ENCODE measurements at regions not wholly inside any gene's neighbourhood (a gene's known extent, or its start where the extent isn't known, plus 50 kb on each side); places are given as distances from the start of the nearest gene placed in this dataset.
"Not testable (repeated sequence)": the region's sequence is repeated elsewhere in the genome, so short reads cannot be mapped to it uniquely, and the experiment has no call there.

DNA sequence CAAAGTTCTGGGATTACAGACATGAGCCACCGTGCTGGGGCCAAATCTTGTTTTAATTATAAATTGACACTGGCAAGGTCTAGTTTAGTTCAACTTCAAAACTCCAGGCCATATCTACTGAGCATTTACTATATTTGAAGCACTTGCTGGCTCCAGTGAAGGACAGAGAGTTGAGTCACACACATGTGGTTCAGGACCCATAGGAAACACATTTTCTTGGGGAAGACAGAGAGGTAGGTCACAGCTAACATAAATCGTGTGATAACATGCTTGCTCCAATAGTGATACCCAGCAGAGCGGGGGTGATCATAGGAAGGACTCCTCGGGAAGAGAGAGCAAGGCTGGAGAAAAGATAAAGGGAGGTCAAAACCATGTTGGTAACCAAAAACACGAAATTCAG lies 170.6 kb upstream of the TSC22D1 start:
- no peak for DNase-seq

DNA sequence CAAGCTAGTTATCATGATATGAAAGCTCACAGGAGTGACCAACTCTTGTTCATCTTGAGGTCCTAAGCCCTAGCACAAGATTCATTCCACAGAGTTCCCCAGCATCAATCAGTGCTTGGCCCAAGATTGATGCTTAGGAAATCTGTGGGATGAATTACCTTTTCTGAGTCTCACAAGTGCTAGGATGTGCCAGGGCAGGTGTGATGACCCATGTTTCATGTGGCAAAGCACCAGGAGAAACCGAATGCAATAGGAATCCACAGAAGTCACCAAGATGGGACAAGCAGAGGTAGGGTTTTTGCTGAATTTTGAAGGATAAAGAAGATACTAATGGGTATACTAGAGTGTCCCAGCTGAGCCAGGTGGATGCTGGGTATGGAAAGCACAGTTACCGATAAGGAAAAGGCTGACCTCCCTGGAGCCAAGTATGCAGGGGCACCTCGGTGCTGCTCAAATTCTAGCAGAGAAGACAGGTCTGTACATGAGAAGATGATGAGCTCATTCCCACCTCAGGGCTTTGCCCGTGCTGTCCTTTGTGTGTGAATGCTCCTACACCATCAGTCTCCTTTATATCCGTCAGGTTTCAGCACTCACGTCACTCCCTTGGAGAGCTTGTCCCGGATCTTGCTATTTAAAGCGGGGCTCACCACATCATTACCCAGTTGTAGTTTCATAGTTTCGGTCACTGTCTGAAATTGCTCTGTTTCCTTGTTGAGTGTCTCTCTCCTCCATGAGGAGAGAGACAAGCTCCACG lies 168.9 kb upstream of the TSC22D1 start:
- DNase-seq = no peak

DNA sequence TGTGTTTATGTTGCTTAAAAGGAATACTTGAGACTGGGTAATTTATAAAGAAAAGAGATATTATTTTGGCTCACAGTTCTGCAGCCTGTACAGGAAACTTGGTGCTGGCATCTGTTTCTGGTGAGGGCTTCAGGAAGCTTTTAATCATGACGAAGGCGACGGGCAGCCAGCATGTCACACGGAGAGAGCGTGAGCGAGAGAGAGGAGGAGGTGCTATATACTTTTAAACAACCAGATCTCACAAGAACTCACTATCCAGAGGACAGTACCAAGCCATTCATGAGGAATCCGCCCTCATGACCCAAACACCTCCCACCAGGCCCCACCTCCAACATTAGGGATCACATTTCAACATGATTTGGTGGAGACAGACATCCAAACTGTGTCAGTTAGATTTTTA lies 163.4 kb upstream of the TSC22D1 start:
- DNase-seq = no peak

- DNase-seq = no peak
Measured at GRCh38 chr13:44739120-44739519, 163.0 kb upstream of the TSC22D1 start.

DNA sequence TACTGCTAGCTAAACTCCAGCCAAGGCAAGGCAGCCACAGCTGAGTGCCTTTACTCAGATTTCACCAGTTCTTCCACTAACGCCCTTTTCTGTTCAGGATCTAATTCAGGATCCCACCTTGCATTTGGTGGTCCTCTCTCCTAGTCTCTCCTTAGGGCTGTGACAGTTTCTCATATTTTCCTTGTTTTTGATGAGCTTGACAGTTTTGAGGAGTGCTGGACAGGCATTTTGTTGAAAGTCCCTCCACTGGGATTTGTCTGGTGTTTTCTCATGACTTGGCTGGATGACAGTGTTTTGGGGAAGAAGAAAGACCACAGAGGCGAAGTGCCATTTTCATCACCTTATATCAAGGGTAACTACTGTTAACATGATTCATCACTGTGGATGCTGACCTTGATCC lies 162.3 kb upstream of the TSC22D1 start:
- DNase-seq = no peak

DNA sequence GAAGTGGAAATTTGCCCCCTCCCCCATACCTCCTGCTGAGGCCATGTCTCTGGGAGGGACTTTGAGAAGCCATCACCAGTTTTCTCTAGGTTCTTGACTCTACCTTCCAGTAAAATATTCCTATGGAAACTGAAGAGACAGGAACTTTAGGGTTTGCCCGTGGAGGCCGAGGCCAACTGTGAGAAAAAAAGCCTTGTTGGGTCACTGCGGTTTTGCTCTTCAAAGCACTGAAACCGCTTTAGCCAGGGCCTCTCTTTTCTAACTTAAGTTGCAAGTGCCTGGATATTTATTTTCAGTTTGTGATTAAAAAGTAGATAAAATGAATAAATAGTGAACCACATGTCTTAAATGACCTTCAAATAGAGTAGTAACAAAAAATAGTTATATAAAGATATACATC lies 159.7 kb upstream of the TSC22D1 start:
- no peak for DNase-seq

- no peak for DNase-seq
Measured at GRCh38 chr13:44734201-44734707, 158.1 kb upstream of the TSC22D1 start.

DNA sequence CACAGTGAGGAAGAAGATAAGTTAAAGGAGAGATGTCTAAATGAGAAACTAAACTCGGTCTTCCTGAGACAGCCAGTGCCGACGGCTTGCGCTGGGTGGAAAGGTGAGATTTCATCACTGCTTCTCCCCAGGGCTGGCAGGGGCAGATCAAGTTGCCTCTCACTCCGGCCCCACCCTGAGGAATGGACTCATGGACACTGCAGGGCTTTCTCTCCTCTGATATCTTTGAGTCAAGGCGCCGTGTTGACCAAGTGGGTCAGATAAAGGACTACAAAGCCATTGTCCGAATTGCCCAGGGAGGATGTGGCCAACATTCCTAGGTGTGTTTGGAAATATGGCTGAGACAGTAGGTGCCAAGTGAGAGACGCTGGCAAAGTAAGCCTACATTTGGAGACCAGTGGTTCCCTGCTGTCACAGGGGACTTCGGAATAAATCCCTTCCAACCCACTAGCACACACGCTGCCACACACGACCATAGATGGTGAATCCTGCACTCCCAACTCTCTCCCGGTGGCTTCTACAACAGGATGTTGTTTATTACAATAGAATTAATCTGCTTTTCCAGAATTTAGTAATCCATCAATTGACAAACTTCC lies 156.5 kb upstream of the TSC22D1 start:
- DNase-seq = no peak

GRCh38 chr13:44730851-44731250 lies 154.7 kb upstream of the TSC22D1 start:
- no peak for DNase-seq

- DNase-seq = no peak
Measured at GRCh38 chr13:44730099-44730498, 154.0 kb upstream of the TSC22D1 start.

DNA sequence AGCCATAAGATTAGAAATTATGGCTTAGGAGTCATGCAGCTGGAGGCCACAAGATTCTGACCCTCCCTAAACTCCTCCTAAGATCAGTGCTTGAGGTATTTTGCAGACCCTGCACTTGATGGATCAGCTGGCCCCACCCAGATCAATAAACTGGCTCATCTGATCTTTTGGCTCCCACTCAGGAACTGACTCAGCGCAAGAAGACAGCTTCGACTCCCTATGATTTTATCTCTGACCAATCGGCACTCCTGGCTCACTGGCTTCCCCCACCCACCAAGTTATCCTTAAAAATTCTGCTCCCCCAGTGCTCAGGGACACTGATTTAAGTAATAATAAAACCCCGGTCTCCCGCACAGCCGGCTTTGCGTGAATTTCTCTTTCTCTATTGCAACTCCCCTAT lies 151.5 kb upstream of the TSC22D1 start:
- not testable (repeated sequence) for DNase-seq

- DNase-seq = no peak
Measured at GRCh38 chr13:44726778-44727177, 150.6 kb upstream of the TSC22D1 start.

DNA sequence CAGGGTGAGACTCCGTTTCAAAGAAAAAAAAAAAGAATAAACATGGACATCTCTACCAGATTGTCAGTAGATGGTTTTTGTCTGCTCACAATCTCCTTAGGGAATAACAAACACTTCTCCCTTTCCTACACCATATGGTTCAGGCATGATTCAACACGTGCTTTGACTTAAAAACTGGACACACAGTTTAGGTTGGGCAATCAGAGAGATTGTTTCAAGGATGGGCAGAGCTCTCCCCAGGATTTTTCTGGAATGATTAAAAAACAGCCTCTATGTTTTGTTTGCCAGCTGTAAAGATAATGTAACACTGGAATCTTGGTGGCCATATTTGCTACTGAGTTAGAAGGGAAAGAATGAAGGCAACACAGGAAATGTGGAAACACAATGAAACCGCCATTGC lies 150.1 kb upstream of the TSC22D1 start:
- DNase-seq = no peak

DNA sequence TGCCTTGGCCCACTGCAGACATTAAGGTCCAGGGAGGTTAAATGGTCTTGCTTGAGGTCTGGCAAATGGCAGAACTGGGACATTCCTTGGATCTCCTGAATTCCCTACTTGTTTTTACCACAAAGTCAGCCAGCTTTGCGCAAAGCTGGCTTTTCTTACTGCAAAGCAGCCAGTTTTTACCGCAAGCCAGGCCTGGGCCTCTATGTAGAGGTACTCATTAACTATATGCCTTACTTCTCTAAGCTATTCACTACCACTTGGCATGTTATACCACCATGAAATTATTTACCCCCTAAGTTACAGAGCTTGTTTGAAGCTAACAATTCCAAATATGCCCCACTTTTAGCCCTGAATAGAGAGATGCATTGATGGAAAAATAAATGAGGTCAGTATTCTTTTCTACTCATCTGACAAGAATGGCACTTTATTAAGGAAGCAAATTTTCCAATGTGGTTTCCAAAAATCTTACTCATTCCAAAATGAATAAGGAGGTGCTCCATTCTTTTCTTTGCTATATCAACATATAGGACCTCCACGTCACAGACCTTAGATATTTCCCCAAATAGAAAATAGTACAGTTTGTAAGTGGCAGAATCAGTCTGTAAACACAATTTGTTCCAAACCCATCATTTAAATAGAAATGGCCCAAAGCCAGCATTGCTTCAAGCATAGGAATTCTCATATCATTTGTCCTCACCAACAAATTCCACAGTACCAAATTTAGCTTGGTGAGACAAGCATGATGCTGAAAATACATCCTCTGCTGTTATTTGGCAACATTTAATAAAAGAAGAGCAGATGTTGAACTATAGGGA lies 143.9 kb upstream of the TSC22D1 start:
- no peak for DNase-seq

- no peak for DNase-seq
Measured at GRCh38 chr13:44718467-44718866, 142.3 kb upstream of the TSC22D1 start.

DNA sequence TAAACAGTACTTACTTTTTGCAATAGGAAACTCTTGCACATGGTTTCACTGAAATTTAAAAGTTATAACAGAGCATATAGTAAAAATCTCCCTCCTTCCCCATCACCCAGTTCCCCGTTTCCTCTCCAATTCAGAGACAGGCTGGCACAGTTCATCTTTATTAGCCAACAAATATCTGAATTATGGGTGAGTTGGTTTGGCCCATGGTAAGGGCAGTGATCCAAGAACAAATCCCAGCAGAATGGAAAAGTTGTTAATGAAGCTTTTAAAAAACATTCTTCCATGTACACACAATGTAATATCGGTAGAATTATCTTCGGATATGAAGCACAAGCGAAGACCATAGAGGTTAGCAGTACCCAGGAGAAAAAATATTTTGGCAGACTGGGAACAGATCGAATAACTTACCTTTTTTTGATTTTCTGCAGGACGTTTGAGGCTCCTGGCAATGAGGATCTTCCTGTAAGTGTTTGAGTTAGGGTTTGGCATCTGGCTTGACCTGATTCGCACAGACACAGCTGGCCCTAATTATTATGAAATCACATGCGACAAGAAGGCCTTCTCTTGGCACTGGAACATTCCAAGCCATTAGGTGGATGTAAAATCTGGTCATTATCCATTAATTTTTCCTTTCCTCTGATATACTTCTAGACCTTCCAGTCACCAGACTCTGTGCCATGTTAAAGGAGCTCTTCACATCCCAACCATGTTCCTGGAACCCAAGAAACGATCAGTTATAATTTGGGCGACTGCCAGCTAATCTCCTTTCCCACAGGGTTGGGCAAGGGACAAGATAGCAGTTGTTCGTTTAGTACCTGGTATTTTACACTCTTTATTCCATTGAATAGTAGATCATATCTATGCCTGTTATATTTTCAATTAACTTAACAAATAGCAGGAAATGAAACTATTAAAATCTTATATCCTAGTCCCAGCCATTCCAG lies 139.4 kb upstream of the TSC22D1 start:
- DNase-seq = no peak

- DNase-seq = no peak
Measured at GRCh38 chr13:44713788-44714469, 137.8 kb upstream of the TSC22D1 start.

DNA sequence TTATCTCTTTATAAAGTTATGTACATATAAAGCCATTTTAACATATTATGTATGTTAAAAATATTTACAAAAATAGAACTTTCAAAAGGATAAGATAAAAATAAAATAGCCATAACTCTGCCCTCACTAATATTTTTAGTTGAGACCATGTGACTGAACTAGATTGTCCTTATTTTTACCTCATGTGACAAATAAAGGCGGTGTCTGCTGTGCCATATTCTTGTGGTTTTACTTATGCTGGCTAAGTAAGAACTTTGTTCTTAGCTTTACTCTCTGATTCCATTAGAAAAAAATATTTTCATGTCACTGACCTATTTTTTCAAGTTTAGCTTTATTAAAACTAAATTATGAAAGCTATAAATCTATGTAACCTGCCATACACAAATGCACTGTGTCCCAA lies 135.6 kb upstream of the TSC22D1 start:
- DNase-seq = no peak

GRCh38 chr13:44710576-44710975 lies 134.4 kb upstream of the TSC22D1 start:
- DNase-seq = no peak

GRCh38 chr13:44704811-44705210 lies 128.7 kb upstream of the TSC22D1 start:
- not testable (repeated sequence) for DNase-seq

DNA sequence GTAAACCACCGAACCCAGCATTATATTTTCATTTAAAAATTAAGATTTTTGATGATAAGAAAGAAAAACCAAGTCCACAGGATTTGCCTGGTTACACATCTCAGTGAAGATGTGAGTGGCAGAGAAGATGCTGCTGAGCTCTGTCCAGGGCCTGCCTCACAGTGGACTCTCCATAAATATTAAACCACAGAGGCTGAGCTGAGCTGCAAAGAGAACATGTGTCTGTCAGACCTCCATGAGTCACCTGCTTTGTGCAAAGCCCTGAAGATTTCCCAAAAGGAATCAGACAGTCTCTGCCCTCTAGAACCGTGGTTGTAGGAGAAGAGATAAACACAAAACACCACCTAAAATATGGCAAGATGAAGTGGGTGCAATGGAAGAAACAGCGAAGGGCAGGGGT lies 127.2 kb upstream of the TSC22D1 start:
- no peak for DNase-seq

GRCh38 chr13:44698066-44698465 lies 121.9 kb upstream of the TSC22D1 start:
- no peak for DNase-seq
